AG10803 (cell line): ENCODE measurements at regions not wholly inside any gene's neighbourhood (a gene's known extent, or its start where the extent isn't known, plus 50 kb on each side); places are given as distances from the start of the nearest gene placed in this dataset.

Experiments used
- DNase-seq: peaks from one replicate; pipeline ENCODE4 v3.0.0; 2010; ENCODE audit warnings: low read depth
- H3K4me3 ChIP-seq: 2 replicates; pipeline ENCODE4 v1.5.1; 2011; ENCODE audit warnings: mild to moderate bottlenecking, low read length, control low read depth
- TF ChIP-seq, protein P1 (sequence below): conservative IDR thresholded peaks from 2 replicates; pipeline ENCODE4 v1.5.1; 2011; ENCODE audit warnings: mild to moderate bottlenecking, low read length, control low read depth, inconsistent platforms

GRCh38 chr4:17323554-17324385 is 188.1 kb downstream of the QDPR start:
- peak; percentile 64 for DNase-seq
- TF ChIP-seq, protein P1, sequence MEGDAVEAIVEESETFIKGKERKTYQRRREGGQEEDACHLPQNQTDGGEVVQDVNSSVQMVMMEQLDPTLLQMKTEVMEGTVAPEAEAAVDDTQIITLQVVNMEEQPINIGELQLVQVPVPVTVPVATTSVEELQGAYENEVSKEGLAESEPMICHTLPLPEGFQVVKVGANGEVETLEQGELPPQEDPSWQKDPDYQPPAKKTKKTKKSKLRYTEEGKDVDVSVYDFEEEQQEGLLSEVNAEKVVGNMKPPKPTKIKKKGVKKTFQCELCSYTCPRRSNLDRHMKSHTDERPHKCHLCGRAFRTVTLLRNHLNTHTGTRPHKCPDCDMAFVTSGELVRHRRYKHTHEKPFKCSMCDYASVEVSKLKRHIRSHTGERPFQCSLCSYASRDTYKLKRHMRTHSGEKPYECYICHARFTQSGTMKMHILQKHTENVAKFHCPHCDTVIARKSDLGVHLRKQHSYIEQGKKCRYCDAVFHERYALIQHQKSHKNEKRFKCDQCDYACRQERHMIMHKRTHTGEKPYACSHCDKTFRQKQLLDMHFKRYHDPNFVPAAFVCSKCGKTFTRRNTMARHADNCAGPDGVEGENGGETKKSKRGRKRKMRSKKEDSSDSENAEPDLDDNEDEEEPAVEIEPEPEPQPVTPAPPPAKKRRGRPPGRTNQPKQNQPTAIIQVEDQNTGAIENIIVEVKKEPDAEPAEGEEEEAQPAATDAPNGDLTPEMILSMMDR: no peak
- no peak overlapping the region for H3K4me3 ChIP-seq

GRCh38 chr4:17322514-17322913 is 189.4 kb downstream of the QDPR start:
- no peak overlapping the region for H3K4me3 ChIP-seq
- no peak for DNase-seq
- TF ChIP-seq, protein P1: no peak

- TF ChIP-seq, protein P1: no peak
- H3K4me3 ChIP-seq: no peak overlapping the region
- no peak for DNase-seq
Observed at GRCh38 chr4:17320046-17320445, 191.8 kb downstream of the QDPR start.

DNA sequence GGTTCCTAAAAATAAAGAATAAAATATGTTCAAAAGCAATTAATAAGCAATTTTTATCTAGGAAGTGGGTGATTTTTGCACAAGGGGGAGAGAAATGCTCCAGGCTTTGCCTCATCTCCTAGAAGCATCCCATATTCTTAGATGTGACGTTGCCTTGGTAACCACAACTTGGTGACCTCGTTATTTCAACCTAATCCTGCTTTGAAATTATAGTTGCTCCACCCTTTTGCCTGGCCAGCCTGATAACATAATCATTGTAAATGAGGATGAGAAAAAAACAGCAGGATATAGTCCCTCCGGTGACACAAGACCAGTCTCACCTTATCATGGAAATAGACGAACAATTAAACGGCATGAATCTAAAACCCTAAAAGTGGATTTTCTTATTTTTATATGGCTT is 194.4 kb downstream of the QDPR start:
- no peak for DNase-seq
- no peak overlapping the region for H3K4me3 ChIP-seq
- TF ChIP-seq, protein P1: no peak

DNA sequence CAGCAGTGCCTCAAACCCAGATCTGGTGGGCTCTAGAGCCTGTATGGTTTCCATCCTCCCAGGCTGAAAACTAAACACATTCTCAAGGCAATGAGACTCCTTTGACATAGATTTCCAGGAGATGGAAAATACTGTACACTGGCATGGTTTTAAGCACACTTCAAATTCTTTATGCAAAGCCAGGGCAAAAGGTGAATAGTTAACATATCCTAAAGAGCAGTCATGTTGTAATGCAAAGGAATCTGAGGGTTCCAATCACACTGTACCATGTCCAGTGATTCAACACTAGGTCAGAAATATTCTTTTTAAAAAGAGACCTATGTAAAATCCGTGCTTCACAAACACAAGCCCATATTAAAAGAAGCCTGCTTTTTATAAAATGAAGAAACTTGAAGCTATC is 195.3 kb downstream of the QDPR start:
- H3K4me3 ChIP-seq: no peak overlapping the region
- no peak for DNase-seq
- TF ChIP-seq, protein P1: no peak

GRCh38 chr4:17315459-17315858 is 196.4 kb downstream of the QDPR start:
- TF ChIP-seq, protein P1: no peak
- H3K4me3 ChIP-seq: no peak overlapping the region
- no peak for DNase-seq

GRCh38 chr4:17313194-17313593 is 198.7 kb downstream of the QDPR start:
- TF ChIP-seq, protein P1: no peak
- no peak overlapping the region for H3K4me3 ChIP-seq
- DNase-seq: no peak
